ENCODE measurements at regions not wholly inside any gene's neighbourhood (a gene's known extent, or its start where the extent isn't known, plus 50 kb on each side); places are given as distances from the start of the nearest gene placed in this dataset.
A peak's percentile ranks its signal among the peaks of the same experiment; 100 is the strongest.

DNA sequence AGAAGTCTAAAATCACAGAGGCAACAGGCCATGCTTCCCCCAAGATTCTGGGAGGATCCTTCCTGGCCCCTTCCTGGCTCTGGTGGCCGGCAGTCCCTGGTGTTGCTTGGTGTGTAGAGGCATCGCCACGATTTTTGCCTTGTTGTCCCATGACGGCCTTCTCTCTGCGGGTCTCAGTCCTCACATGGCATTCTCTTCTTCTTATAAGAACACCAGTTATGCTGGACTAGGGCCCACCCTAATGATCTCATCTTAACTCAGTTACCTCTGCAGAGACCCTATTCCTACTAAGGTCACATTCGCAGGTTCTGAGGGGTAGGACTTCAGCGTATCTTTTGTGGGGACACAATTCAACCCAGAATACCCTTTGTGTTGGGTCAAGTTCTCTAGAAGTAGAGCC lies 168.0 kb downstream of the LINC00237 start:
- DNase-seq = no peak

GRCh38 chr20:20933142-20933958 lies 172.8 kb downstream of the LINC00237 start:
- no peak for DNase-seq

DNA sequence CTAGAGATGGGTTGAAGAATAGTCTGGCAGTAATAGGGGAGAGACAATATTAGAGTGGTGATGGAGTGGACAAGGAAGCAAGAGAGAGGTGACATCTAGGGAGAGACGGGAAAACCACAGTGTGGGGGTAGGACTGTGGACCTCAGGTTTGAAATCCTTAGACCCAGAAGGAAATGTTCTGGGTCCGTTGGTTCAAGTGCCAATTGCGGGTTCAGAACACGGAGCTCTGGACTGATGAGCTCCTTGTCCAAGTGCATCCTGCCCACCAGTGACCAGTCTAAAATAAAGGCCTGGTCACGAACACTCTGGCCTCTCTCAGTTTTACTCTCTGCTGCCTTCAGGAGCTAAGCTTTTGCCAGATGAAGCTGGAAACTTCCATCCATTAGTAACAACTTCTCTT lies 174.0 kb downstream of the LINC00237 start:
- DNase-seq = no peak

GRCh38 chr20:20931632-20932031 lies 174.5 kb downstream of the LINC00237 start:
- DNase-seq = no peak

GRCh38 chr20:20931024-20931423 lies 175.1 kb downstream of the LINC00237 start:
- DNase-seq = no peak

GRCh38 chr20:20930500-20930899 lies 175.7 kb downstream of the LINC00237 start:
- no peak for DNase-seq

GRCh38 chr20:20929341-20929740 lies 176.8 kb downstream of the LINC00237 start:
- no peak for DNase-seq

GRCh38 chr20:20926222-20926905 lies 179.8 kb downstream of the LINC00237 start:
- no peak for DNase-seq

DNA sequence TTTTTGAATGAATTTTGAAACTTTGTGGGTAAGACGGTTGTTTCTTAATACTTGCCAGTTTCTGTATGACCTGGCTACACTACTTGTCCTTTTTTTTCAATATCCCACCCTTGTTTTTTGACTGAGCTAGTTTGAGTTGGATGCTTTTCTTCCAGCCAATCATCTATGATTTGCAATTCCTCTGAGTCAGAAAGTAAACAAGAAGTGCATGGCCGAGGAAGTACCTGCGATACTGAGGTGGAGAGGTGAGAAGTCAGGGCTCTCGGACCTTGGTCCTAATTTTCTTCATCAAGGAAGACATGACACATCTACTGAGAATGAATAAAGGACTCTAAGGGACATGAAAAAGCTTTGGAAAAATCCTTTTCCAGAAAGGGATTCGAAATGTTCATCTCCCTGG lies 185.7 kb downstream of the LINC00237 start:
- no peak for DNase-seq

DNA sequence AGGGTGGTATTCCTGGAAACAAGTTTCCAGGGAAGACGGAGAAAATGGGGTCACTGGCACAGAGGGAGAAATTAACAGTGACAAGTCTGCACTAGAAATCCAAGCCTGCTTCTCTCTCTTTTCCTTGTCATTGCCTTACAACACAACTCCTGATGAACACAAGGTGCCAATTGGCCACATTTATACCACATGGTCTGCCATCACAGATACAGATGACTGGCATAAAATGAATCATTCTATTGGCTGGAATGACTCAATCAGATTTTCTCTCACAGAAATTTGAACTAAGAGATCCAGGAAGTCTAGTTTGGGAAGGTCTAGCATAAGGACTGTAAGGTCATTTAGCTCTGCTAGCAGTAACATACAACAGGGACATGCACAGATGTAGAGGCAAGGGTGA lies 190.3 kb downstream of the LINC00237 start:
- no peak for DNase-seq

- no peak for DNase-seq
These were observed 192.0 kb upstream of the RALGAPA2 start for GRCh38 chr20:20904501-20904831.

DNA sequence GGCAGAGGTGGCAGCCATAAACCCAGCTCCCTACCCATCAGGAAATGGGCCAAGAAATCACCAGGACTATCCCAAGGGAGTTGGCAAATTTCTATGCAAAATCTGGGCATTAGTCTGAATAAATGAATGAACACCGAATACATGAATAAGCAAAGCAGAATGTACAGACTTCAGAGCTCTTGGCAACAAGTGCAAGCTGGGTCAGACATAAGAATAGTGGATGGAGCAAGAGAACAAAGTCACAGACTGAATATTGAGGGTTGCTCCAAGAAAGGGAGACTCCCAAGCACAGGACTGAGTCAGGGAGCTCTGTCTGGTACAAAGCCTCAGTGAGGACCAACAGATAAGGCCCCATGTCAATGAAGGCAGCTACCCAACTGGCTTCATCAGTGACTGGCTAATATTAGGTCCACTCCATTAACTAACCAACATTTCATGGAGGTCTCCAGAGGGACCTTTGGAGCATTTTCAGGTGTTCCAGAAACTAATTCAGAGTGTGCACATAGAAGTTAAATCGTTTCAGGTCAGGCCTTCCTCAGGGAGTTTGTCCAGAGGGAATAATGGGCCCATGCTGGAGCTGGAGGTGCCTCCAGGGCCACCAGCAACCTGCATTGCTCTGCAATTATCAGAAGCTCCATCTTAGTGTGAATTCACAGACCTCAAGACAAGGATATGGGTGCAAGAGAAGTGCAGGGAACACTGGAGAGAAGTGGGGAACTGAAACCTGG lies 191.5 kb upstream of the RALGAPA2 start:
- DNase-seq = no peak

DNA sequence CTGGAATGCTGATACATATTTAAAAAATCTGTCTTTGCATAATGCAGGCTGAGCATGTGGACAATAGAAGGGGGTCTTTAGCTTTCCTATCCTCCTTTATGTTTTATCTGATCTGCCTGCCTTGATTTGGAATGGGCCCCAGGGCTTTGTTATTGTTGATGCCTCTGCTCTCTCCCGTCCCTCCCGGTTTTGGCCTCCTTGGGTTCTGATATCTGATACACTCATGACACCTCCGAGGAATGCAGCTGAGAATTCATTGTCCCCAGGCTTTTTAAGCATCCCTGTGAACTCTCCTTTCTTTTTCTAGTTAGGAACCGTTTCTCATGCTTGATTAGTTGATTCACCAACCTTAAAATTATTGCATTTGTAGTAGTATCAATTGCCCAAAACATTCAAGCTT lies 185.5 kb upstream of the RALGAPA2 start:
- DNase-seq = no peak

- no peak for DNase-seq
These were observed 184.7 kb upstream of the RALGAPA2 start for GRCh38 chr20:20897145-20897544.

- no peak for DNase-seq
These were observed 184.2 kb upstream of the RALGAPA2 start for GRCh38 chr20:20896606-20897005.

- DNase-seq = no peak
These were observed 183.1 kb upstream of the RALGAPA2 start for GRCh38 chr20:20895537-20895936.

- peak in 8 of 51 donors; percentile 1 to 28 (median 6) for DNase-seq
These were observed 182.3 kb upstream of the RALGAPA2 start for GRCh38 chr20:20894753-20895152.

DNA sequence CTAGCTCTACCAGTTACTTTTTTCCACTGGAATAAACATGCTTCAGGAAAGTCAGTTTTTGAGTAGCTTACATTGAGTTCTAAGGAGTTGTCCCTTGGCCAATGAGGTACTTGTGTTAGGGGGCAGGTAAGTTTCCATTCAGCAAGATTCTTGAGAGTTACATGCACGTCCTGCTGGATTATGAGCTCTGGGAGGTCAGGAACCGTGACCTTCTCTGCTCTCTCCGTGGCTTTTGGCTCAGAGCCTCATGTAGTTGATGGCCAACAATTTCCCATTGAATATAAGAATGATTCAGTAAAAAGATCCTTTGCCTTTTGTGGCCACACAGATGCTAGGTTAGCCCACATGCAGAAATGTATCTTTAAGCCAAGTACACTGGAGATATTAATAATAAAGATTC lies 181.8 kb upstream of the RALGAPA2 start:
- no peak for DNase-seq

DNA sequence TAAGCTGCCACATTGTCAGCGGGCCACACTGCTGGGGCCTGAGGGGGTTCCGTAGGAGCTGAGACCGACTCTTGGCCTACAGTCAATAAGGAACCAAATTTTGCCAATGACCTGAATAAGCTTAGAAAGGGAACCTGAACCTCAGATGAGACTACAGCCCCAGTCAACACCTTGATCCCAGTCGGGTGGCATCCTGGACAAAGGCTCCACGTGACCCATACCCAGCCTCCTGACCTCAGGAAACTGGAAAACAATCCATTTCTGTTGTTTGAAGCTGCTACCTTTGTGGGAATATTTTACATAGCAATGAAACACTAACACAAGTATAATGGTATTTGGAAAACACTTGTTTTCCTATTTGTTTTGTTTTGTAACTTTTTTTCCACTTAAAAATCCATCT lies 179.9 kb upstream of the RALGAPA2 start:
- no peak for DNase-seq

- DNase-seq = no peak
These were observed 178.3 kb upstream of the RALGAPA2 start for GRCh38 chr20:20890751-20891150.

GRCh38 chr20:20888936-20889335 lies 176.5 kb upstream of the RALGAPA2 start:
- DNase-seq = no peak

DNA sequence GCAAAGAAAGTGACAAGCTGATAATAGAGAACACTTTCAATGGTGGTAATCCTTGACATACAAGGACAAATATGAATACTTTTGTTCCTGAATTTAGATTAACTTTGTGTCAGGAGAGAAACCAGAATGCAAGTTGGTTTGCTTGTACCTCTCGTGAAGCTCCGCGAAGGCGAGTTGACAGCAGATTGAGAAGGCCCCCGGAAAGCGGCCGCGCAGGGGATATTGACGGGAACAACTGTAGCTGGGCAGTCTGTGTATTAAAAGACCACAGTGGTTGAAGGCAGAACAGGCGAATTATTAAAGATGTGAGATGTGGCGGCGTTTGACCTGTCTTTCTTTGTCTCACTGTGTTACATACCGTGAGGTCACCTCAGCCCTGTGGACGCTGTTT lies 175.8 kb upstream of the RALGAPA2 start:
- no peak for DNase-seq
